ENCODE measurements at regions not wholly inside any gene's neighbourhood (a gene's known extent, or its start where the extent isn't known, plus 50 kb on each side); places are given as distances from the start of the nearest gene placed in this dataset.
"Not testable (repeated sequence)": the region's sequence is repeated elsewhere in the genome, so short reads cannot be mapped to it uniquely, and the experiment has no call there.

GRCh38 chr14:106738075-106738474 is 1211.7 kb downstream of the TMEM121 start:
- H3K4me3 ChIP-seq = no peak overlapping the region
- H3K36me3 ChIP-seq (ENCODE audit: low read depth) = no peaks in the 10 kb centered on the region
- DNase-seq (peak in 1 of 3 donors; percentile 12), ATAC-seq (no peak)
- TF ChIP-seq CTCF (IDR thresholded peaks at IDR 0.05) = no peak
- intact Hi-C loops (cut with DNase I, micrococcal nuclease) = no loop called here
- H3K4me1 ChIP-seq (ENCODE audit: low read depth) = no peaks in the 10 kb centered on the region
- no peaks in the 10 kb centered on the region for H3K9me3 ChIP-seq

DNA sequence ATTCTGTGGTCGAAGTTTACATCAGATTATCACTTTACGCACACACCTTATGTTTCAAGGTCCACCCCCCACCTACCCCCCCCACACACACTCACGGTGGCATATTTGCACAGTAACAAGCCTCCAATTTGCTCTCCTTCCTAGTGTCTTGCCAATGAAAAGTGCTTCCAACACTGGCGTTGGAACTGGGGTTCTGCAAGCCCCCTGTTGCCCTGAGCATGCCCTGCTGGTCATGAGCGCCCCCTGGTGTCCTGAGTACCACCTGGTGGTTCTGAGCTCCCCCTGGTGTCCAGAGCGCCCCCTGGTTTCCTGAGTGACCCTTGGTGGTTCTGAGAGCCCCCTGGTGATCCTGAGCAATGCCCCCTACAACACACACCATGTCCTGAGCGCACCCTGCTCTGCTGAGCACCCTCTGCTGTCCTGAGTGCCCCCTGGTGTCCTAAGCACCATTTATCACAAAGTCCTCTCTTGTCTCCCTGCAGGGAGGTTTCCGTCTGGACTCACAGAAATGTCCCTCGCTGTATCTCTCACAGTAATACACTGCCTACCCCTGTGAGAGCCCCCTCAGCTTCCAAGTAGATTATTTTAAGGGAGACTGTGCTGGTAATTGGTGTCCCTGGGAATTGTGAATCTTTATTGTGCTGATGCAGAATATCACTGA is 1212.3 kb downstream of the TMEM121 start:
- H3K36me3 ChIP-seq (ENCODE audit: low read depth); ATAC-seq; H3K4me3 ChIP-seq; H3K9me3 ChIP-seq; intact Hi-C loops (cut with DNase I, micrococcal nuclease); DNase-seq; H3K4me1 ChIP-seq (ENCODE audit: low read depth): not testable (repeated sequence)

DNA sequence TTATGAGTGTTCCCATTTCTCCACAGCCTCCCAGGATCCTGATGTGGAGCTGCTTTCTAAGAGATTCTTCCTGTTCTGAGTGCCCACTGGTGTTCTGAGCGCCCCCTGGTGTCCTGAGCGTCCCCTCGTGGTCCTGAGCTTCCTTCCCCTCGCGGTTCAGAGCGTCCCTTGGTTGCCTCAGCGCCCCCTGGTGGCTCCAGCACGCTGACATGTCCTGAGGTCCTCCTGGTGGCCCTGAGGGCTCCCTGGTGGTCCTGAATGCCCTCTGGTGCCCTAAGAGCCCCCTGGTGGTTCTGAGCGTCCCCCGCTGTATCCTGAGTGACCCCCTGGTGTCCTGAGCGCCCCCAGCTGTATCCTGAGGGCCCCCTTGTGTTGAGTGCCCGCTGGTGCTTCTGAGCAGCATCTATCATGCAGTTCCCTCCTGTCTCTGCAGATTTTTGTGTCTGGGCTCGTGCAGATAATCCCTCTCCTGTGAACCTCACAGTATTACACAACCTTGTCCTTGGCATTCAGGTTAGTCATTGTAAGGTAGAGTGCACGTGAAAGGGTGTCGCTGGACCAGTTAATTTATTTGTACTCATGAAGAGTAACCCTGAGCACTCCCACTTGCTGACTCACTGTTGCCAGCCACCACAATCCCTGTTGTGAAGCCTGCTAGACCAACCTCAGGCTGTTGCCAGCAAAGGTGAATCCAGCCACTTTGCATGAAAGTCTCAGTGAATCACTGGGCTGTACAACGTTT is 1214.9 kb downstream of the TMEM121 start:
- H3K36me3 ChIP-seq (ENCODE audit: low read depth); ATAC-seq; H3K9me3 ChIP-seq; H3K4me3 ChIP-seq; H3K4me1 ChIP-seq (ENCODE audit: low read depth); intact Hi-C loops (cut with DNase I, micrococcal nuclease): not testable (repeated sequence)
- DNase-seq = peak in 1 of 3 donors; percentile 63

GRCh38 chr14:106745016-106745767 is 1218.8 kb downstream of the TMEM121 start:
- H3K4me1 ChIP-seq (ENCODE audit: low read depth); H3K9me3 ChIP-seq; H3K4me3 ChIP-seq; DNase-seq; H3K36me3 ChIP-seq (ENCODE audit: low read depth); ATAC-seq; intact Hi-C loops (cut with DNase I, micrococcal nuclease): not testable (repeated sequence)

GRCh38 chr14:106750089-106750488 is 1223.7 kb downstream of the TMEM121 start:
- intact Hi-C loops (cut with DNase I, micrococcal nuclease); ATAC-seq; H3K4me1 ChIP-seq (ENCODE audit: low read depth); DNase-seq; H3K36me3 ChIP-seq (ENCODE audit: low read depth); H3K9me3 ChIP-seq; H3K4me3 ChIP-seq: not testable (repeated sequence)

GRCh38 chr14:106753751-106754150 is 1227.4 kb downstream of the TMEM121 start:
- H3K36me3 ChIP-seq (ENCODE audit: low read depth); H3K4me3 ChIP-seq; ATAC-seq; H3K9me3 ChIP-seq; intact Hi-C loops (cut with DNase I, micrococcal nuclease); DNase-seq; H3K4me1 ChIP-seq (ENCODE audit: low read depth): not testable (repeated sequence)

DNA sequence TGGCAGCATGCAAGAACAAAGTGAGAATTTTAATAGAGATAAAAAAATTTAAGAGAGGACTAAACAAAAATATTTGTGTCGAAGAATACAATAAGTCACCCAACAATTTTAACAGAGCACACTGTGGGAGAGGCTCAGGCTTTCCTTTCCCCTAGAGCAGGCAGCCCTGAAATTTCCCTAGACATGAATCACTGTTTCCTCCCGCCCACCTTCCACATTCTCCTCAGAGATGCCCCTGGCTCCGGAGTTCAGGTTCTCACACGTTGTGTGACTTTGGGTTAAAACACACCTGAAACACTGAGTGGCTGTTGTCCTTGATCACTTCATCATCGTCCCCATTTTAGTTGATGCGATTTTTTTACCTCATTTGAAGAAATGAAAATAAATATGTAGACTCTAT is 1231.1 kb downstream of the TMEM121 start:
- DNase-seq; H3K4me3 ChIP-seq; H3K9me3 ChIP-seq; H3K4me1 ChIP-seq (ENCODE audit: low read depth); intact Hi-C loops (cut with DNase I, micrococcal nuclease); ATAC-seq; H3K36me3 ChIP-seq (ENCODE audit: low read depth): not testable (repeated sequence)

- H3K4me3 ChIP-seq; intact Hi-C loops (cut with DNase I, micrococcal nuclease); H3K4me1 ChIP-seq (ENCODE audit: low read depth); H3K36me3 ChIP-seq (ENCODE audit: low read depth); ATAC-seq; DNase-seq; H3K9me3 ChIP-seq: not testable (repeated sequence)
These were observed 1235.8 kb downstream of the TMEM121 start for GRCh38 chr14:106761886-106762816.

GRCh38 chr14:106764968-106765369 is 1238.6 kb downstream of the TMEM121 start:
- H3K4me1 ChIP-seq (ENCODE audit: low read depth); H3K4me3 ChIP-seq; H3K9me3 ChIP-seq; DNase-seq; intact Hi-C loops (cut with DNase I, micrococcal nuclease); H3K36me3 ChIP-seq (ENCODE audit: low read depth): not testable (repeated sequence)
- ATAC-seq = peak; percentile 77

Data from mucosa of descending colon (tissue), 3 donors.